ENCODE measurements at regions not wholly inside any gene's neighbourhood (a gene's known extent, or its start where the extent isn't known, plus 50 kb on each side); places are given as distances from the start of the nearest gene placed in this dataset.
"Not testable (repeated sequence)": the region's sequence is repeated elsewhere in the genome, so short reads cannot be mapped to it uniquely, and the experiment has no call there.

DNA sequence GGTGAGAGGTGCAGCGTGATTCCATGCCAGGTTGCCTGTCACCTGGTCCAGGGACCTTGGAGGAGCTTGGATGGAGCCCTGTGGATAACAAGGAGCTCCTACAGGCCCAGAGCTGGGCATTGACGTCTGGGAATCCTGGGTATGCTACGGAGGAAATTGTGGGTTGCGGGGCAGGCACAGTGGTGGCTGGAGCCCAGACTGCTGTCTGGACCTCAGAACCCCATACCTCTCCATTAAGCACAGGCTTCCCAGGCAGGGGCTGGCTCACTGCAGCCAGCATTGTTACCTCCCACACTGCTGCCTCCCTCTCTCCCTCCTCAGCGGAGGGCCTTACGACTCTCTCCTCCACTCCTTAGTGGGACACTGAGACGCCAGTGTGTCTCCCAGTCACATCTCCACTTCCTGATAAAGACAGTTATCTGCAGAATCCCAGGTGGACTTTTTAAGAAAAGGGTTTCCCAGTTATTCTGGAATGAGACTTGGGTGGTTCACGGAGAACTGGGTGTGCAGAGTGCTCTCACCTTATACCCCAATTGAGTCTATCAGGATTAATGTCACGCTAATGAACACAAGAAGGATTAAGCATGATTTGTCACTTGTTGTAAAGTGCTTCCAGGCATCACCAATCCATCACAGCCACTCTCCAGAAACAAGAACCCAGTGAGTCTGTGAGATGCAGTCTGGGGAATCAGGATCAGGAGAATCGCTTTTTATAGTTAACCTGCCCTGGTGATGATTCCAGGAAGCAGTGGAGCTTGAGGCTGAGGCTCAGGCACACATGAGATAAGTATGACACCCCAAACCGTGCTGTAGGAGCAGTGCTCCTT is 309.4 kb downstream of the RPS24 start:
- no peak for DNase-seq (ENCODE audit: low read depth in 2 of 2)

DNA sequence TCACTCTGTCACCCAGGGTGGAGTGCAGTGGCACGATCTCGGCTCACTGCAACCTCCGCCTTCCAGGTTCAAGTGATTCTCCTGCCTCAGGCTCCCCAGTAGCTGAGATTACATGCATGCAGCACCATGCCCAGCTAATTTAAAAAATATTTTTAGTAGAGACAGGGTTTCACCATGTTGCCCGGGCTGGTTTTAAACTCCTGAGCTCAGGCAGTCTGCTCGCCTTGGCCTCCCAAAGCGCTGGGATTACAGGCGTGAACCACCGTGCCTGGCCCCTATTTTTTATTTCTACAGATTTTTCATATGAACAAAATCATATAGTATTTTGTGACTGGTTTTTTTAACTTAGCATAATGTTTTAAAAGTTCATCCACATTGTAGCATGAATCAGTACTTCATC is 310.6 kb downstream of the RPS24 start:
- not testable (repeated sequence) for DNase-seq (ENCODE audit: low read depth in 2 of 2)

DNA sequence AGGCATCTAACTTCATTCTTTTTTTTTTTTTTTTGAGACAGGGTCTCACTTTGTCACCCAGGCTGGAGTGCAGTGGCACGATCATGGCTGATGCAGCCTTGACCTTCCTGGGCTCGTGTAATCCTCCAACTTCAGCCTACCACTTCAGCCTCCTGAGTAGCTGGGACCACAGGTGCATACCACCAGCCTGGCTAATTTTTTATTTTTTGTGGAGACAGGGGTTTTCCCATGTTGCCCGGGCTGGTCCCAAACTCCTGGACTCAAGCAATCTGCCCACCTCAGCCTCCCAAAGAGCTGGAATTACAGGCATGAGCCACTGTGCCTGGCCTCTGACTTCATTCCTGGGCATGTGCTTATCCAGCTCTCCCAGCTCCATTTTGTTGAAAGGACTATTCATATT is 311.9 kb downstream of the RPS24 start:
- not testable (repeated sequence) for DNase-seq (ENCODE audit: low read depth in 2 of 2)

DNA sequence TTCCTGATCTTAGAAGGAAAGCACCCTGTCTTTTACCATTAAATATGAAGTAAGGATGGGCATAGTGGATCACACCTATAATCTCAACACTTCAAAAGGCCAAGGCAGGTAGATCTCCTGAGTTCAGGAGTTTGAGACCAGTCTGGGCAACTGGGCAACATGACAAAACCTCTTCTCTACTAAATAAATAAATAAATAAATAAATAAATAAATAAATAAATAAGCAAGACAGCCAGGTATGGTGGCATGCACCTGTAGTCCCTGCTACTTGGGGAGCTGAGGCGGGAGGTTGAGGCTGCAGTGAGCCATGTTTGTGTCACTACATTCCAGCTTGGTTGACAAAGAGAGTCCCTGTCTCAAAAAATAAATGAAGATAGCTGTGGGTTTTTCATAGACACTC is 313.1 kb downstream of the RPS24 start:
- no peak for DNase-seq (ENCODE audit: low read depth in 2 of 2)

DNA sequence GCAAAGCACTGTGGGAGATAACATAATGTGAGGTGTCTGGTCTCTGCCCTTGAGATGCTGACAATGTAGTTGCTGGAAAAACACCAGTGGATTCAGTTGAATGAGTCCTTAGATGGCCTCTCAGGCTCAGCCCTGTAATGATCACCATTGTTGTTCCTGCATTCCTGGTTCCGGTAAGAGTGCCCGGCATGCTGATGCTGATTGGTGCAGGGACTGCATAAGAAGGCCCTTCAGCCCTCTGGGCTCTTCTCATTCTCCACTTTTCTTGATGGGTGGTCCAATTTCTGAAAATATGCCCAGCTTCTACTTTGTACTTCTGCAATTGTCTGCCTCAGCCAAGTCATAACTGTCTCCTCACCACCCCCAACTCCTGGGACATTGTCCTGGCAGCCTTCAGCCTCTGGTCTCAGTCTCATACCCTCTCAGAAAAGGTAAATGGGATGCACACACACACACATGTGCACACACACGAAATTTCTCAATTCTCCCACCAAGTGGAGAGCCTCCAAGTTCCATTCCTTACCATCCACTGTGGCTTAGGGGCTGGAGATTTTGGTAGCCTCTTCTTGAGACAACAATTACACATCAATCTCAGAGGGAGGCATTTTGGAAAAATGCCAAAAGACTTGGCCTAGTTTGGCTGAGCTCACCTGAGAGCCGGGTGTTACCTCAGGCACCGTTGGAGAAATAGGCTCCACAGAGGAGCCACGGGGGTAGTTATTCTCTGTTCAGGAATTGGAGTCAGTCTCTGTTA is 314.9 kb downstream of the RPS24 start:
- no peak for DNase-seq (ENCODE audit: low read depth in 2 of 2)

DNA sequence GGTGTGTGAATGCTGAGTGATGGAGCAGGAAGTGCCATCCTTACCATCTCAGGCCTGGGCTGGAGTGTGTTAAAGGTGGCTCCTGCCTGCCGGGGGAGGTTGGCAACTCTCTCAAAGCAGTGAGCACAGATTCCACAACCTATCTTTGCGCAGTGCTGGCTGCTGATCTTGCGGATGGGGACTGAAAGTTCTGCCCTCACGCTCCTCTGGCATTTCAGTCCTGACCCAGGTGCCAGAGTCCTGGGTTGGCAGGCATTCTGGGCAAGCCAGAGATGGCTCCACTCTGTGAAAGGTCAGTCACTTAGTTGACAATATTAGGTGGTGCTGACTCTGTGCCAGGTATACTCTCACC is 315.5 kb downstream of the RPS24 start:
- no peak for DNase-seq (ENCODE audit: low read depth in 2 of 2)

DNA sequence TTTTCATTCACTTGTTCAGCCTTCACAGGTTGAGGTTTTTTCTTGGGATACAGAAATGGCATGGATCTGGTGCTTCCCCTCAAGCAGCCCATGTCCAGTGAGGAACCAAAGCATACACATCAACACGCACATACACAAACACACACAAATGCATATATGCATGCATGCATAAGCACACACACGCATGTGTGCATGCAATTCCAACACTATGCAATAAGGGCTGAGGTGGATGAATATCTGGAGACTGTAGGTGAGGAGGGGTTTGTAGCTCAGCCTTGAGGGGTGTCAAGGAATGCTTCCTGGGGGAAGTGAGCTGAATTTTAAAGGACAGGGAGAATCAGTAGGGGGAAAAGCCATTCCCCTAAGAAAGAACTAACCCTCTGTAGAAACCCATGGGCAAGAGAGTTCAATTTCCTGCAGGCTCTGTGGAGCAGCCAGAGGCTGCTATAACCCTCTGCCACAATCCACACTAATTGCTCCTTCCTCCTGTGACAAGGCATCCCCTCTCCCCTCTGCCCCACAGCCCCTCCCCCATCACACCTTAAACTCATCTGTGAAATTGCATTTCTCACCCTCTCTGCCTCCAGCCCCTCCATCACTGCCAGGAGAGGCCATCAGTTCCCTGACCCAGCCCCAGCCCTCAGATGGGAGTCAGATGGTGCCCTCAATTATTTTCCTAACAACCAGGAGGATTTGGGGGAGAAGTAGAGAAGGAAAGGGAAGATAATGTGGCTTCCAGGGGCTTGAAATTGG is 316.4 kb downstream of the RPS24 start:
- DNase-seq (ENCODE audit: low read depth in 2 of 2): no peak

DNA sequence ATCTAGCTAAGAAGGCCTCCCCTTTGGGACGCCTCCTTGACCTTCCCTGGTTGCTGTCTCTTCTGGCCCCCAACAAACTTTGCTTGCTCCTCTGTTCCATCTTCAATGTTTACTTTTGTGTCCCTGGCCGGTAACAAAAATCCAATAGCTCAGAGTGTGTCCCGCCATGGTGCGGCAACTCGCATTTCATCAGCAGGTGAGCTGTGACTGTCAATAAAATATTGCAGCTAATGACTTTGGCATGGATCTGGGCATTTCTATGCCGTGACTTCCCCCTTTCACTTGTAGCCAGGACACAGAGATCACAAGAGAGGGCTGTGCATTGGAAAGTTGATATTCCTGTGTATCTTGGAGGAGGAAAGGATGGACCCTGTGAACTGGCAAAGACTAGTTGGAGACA is 317.6 kb downstream of the RPS24 start:
- DNase-seq (ENCODE audit: low read depth in 2 of 2): no peak

DNA sequence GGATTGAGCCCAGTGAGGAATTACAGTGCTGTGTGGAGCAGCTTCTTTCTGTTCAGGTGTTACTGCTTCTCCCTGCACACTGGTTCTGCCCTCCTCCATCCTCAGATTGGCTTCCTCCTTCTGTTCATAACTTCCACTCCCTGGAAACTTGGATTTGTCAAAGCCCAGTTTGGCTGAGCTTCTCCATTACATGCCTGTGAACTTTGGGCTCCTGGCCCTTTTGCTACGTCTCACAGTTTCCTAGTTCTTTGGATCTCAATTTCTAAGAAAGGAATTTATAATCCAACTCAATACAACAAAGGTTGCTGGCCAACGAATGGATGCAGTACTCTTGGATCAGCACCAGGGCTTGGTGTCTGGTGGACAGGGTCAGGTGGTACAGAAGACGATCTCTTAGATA is 318.1 kb downstream of the RPS24 start:
- DNase-seq (ENCODE audit: low read depth in 2 of 2): no peak

DNA sequence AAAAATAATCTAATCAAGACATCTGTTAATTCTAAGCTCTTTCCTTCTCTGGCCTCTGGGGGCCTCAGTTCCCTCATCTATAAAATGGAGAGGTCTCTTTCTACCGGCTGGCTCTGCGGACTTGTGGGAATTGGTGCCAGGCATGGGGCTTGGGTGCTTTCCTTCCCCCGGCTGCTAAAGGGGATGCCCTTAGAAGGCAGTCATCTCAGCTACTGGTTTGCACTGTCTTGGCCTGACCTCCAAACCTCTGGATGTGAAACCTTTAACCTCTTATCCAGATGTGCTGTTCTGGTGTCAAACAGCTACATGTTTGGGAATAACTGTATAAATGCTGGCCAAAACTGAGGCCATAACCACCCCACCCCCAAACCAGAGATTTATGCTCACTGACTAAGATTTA is 320.0 kb downstream of the RPS24 start:
- no peak for DNase-seq (ENCODE audit: low read depth in 2 of 2)

DNA sequence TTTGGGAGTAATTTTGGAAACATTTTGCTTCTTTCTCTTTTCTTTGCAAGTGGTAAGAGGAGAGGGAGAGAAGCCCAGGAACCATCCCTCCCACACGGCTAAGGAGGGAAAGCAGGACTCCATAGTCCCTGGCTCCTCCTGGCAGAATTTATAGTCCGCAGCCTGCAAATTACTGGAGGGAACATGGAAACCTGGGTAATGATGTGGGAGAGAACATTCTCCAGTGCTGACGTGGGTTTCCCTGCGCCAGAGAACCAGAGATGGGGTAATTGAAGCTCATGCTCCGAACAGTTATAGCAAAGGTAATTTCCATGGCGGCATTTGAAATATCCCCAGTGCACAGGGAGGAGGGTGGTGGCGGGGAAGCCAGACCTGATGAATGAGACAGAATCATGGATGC is 320.4 kb downstream of the RPS24 start:
- no peak for DNase-seq (ENCODE audit: low read depth in 2 of 2)

DNA sequence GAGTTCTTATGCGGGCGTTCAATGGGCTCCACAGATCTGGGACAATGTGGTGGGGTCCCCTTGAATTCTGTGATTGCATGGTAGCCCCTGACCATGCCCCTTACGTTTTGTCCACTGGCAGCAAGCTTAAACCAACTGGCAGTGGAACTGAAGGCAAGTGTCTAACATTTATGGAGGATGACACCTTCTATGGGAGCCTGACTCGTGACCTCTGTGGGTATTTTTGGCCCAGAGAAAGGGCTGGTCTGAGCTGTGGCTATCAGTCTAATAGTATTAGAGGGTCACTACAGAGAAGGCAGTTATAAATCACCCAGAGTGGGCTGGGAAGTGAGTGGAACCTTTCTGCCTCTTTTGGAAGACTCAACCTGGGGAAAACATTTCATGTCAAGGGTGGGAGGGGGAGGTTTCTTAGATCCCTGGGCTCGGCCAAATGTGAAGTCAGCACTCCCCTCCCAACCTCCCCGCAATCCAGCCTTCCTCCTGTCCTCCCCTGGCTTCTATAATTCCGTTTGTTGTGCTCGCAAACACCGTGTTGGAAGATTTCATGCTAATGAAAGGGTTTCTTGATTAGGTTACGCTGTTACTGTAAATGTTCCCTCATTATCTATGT is 322.7 kb downstream of the RPS24 start:
- no peak for DNase-seq (ENCODE audit: low read depth in 2 of 2)

DNA sequence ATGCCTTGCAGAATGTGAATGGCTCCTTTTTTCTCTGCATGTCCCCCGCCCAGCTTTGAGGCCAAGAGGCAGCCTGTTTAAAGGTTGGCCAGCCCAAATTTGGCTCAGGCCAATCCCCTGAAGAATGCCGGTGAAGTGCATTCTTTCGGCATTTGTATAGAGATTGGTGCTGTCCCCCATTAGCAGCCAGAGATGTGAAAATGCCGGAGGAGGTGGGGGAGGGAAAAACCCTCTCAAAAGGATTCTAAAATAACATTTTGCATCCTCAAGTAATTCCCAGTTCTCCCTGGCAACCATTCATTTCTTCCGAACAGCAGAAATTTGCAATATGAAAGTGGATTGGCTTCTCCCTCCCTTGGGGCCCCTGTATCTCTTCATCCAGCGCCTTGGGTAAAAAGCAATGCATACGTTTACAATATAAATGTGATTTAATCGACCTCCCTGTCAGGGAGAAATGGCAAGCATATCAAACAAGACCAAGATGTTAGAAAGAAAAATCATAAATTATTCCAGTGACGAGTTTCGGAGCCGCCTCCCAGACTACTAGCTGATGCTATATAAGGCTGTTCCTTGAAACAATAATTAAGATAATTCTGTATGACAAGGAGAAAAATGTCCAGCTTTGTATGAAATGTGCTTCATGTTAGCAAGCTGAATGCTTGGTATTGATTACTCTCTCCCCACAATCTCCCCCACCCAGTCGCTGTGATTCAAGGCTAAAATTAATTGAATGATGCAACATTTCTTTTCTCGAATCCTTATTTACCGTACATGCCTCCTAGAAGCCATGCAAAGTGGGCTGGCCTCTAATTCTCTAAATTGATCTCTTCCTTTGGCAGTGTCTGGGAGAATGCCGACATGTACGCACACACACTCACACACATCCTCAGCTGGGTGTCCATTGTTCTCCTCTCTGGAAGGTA is 323.7 kb downstream of the RPS24 start:
- DNase-seq (ENCODE audit: low read depth in 2 of 2): no peak

DNA sequence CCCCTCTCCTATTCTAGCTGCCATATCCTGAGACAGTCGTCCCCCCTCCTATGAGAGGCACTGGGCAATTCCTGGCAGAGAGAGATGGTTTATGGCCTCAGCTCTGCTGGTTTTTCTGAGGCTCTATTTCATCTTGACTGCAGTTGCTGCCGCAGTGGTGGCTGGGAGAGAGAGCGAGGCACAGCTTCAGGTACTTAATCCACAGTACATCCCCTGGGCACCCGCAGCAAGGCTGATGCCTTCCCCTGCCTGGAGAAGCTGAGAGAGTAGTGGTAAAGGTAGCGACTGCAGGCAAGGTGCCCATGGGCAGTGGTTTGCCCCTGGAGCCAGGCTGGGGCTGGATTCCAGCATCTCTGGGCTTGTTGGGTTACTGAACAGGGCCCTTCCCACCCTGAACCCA is 324.7 kb downstream of the RPS24 start:
- no peak for DNase-seq (ENCODE audit: low read depth in 2 of 2)

DNA sequence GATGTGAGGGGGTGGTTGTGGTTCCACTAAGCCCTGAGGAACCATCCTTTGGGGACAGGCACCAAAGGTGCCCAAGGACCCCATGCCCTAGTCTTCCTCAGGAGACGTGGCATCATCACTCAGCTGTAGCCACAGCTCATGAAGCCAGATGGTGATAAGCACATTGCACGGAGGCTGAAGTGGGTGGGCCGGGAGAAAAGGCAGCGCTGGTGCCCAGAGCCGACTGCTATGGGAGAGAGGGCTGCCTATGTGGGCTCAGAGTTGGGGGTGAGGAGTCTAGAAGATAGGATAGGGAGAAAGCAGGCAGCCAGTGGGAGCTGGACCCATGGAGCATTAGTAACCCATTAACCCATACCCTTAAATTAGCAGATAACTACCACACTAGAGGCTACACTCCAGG is 325.3 kb downstream of the RPS24 start:
- no peak for DNase-seq (ENCODE audit: low read depth in 2 of 2)

DNA sequence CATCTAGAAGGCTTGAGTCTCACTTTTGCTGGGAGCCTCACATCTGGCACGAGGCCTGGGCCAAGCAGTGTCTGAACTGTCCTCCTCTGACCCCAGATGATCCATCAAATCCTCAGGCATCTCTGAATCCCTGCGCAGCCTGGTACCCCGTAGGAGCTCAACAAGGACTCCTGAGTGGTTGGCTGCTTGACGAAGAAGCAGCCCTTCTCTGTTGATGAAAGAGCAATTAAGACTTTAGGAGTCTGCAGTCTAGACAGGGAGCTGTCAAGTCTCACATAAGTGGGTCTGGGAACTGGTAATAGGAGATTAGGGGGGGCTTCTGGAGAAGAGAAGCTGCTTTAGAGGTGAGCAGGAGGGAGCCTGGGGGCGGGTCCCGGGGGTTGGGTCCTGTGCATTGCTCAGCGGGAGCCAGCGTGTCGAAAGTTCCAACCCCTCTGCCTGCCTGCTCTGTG is 326.0 kb downstream of the RPS24 start:
- DNase-seq (ENCODE audit: low read depth in 2 of 2): no peak

DNA sequence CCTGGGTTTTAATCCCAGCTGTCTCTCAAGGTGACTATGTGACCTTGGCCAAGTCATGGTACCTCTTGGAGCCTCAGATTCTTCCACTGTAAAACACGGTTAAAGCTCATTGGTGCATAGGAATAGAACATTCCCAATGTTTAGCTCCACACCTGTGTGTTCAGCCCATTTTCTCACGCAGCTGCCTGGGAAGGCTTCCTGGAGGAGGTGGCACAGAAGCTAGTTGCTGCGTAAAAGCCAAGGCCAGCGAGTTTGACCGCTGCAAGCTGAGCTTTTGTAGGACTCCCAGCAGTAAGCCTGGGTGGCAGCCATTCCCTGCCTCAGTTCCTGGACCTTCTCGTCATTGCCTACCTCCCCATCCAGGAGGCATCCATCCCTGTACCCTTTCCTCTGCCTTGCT is 326.6 kb downstream of the RPS24 start:
- no peak for DNase-seq (ENCODE audit: low read depth in 2 of 2)

DNA sequence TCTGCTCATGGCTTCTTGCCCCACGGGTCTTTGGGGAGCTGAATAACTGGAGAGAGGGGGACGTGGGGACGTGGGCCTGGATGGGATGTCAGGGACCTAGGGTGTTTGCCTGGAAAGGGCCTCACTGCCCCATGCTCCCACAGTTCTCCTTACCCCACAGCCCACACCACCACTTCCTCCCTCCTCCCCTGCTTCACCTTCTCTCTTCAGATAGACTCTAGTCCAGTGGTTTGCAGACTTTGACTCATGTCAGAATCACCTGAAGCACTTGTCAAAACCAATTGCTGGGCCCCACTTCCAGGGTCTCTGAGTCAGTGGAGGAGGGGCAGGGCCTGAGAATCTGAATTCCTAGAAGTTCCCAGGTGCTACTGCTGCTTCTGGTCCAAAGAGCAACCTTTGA is 327.4 kb downstream of the RPS24 start:
- no peak for DNase-seq (ENCODE audit: low read depth in 2 of 2)

DNA sequence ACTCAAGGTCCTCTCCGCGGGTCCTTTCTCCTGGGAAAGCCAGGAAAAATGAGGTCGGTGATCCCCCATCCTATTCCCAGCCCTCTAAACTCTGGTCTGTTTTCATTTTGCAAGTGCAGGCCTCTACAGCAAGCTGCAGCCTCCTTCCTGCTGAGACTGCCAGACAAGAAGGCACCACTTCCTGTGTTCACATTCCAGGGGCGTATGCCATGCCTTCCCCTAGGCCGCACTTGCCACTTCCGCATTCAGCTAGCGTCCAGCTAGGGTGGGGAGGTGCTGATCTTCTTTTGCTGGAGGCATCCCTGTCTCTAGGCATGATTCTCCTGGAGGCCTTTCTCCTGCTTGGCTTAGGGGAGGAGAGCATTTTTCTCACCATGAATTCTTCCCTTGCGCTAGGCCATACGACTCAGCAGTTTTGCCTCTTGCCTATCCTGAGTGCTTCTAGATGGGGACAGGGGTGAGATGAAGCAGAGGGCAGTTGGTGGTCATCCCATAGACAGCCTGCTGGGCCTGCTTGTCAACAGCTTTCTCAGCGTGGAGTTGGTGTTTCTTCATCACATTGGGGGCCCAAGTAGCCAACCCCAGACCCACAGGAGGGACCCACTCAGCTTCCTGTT is 328.9 kb downstream of the RPS24 start:
- no peak for DNase-seq (ENCODE audit: low read depth in 2 of 2)

DNA sequence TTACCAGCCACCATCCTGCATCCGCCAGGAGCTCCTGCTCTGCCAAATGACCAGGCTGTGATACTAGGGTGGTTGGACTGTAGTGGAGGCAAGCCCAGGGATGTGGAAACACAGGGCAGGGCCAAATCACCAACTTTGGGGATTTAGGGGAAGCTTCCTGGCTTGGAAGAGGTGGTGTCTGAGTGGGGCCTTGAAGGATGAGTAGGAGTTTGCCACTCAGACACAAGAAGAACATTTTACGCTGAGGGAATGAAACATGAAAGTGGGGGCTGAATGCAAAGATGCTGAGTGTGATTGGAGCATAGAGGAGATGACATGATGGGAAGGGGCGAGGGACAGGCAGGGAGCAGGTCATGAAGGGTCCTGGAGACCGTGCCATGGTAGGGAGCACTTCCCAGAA is 329.5 kb downstream of the RPS24 start:
- DNase-seq (ENCODE audit: low read depth in 2 of 2): no peak

DNA sequence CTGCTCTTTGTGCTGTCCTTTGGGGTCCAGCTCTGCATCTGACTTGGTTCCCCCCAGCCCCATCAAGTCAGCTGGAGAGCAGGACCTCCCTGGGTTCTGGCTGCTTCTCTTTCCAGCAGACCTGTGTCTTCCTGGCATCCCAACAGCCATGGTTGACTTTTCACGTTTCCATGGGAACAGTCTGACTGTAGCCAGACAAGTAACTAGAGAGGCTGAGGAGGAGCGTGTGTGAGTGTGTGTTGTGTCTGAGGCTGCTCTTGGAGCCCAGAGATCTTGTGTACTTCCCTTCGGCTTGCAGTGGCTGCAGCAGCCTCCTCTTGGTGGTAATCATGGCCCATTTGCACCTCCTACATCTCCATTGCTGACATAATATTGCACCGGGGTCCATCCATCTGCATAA is 332.0 kb downstream of the RPS24 start:
- no peak for DNase-seq (ENCODE audit: low read depth in 2 of 2)

All from stimulated activated CD4-positive, alpha-beta T cell treated with anti-CD3 and anti-CD28 coated beads, Interleukin-4, amount 100 ng/mL, for 48 hours (primary cell).